Right lobe of liver (tissue), 4 donors: ENCODE measurements at regions not wholly inside any gene's neighbourhood (a gene's known extent, or its start where the extent isn't known, plus 50 kb on each side); places are given as distances from the start of the nearest gene placed in this dataset.

Experiments
- POLR2A ChIP-seq: fragments of 450-650 bp; IDR thresholded peaks from one replicate; pipeline ENCODE4 v1.6.1; 2017; ENCODE audit warnings: antibody characterized with exemption, mild to moderate bottlenecking
- TF ChIP-seq, protein P1 (sequence below), 4 donors: fragments of 200-600 bp in 3 of 4; fragments of 450-650 bp in 1 of 4; IDR thresholded peaks; one replicate each; pipeline versions ENCODE4 v1.5.1 to v1.8.0; 2016 to 2022; ENCODE audit warnings: antibody characterized with exemption in 4 of 4, mild to moderate bottlenecking in 2 of 4
- donor health status: DM: no; HTN: no; CAD: no.
- donor health status: DM: no; HTN: no; CAD: no.
- donor health status: DM: no; HTN: yes; CAD: no.

DNA sequence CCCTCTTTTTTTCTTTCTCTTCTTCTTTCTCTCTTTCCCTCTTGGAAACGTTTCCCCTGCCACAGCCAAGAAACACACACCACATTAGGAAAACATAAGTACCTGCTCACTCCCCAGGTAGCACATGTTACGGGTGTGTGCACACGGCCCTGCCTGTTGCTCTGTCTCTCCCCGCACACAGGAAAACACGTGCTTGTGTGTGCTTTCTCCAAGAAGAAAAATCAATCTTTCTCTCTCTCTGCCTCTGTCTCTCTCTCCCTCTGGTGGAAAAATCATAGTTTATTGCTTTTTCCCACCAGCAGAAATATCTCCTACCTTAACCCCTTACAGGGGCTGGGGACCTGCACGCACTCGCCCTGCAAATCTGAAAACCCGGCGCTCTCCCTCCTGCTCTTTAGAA lies 102.3 kb downstream of the EDN3 start:
- TF ChIP-seq POLR2A: no peak
- TF ChIP-seq, protein P1, sequence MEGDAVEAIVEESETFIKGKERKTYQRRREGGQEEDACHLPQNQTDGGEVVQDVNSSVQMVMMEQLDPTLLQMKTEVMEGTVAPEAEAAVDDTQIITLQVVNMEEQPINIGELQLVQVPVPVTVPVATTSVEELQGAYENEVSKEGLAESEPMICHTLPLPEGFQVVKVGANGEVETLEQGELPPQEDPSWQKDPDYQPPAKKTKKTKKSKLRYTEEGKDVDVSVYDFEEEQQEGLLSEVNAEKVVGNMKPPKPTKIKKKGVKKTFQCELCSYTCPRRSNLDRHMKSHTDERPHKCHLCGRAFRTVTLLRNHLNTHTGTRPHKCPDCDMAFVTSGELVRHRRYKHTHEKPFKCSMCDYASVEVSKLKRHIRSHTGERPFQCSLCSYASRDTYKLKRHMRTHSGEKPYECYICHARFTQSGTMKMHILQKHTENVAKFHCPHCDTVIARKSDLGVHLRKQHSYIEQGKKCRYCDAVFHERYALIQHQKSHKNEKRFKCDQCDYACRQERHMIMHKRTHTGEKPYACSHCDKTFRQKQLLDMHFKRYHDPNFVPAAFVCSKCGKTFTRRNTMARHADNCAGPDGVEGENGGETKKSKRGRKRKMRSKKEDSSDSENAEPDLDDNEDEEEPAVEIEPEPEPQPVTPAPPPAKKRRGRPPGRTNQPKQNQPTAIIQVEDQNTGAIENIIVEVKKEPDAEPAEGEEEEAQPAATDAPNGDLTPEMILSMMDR (IDR thresholded peaks at IDR 0.05): no peak
